Activated T-cell treated with anti-CD3 and anti-CD28 coated beads, Interleukin-2, amount 50 U/mL, for 24 hours (primary cell): ENCODE measurements at regions not wholly inside any gene's neighbourhood (a gene's known extent, or its start where the extent isn't known, plus 50 kb on each side); places are given as distances from the start of the nearest gene placed in this dataset.
"Not testable (repeated sequence)": the region's sequence is repeated elsewhere in the genome, so short reads cannot be mapped to it uniquely, and the experiment has no call there.

ENCODE experiments used
- DNase-seq: peaks from one replicate; pipeline ENCODE4 v3.0.0-alpha.2; 2020
- H3K27ac Mint-ChIP-seq: 2 replicates; pipeline ENCODE4 v1.8.0; 2020; ENCODE audit warnings: mild to moderate bottlenecking, mixed read lengths
- H3K27me3 Mint-ChIP-seq: 2 replicates; pipeline ENCODE4 v1.8.0; 2020; ENCODE audit warnings: mixed read lengths
- H3K36me3 Mint-ChIP-seq: 2 replicates; pipeline ENCODE4 v1.8.0; 2020; ENCODE audit warnings: low read depth, mixed read lengths
- H3K4me1 Mint-ChIP-seq: 2 replicates; pipeline ENCODE4 v1.8.0; 2020; ENCODE audit warnings: low read depth, mixed read lengths
- H3K4me3 Mint-ChIP-seq: 2 replicates; pipeline ENCODE4 v1.8.0; 2020; ENCODE audit warnings: mild to moderate bottlenecking, moderate library complexity, mixed read lengths
- H3K9me3 Mint-ChIP-seq: 2 replicates; pipeline ENCODE4 v1.8.0; 2020; ENCODE audit warnings: mixed read lengths

- H3K27me3 Mint-ChIP-seq = no peaks in the 10 kb centered on the region
- no peak overlapping the region for H3K27ac Mint-ChIP-seq
- no peak for DNase-seq
- peaks cover 29% of the 10 kb centered on the region for H3K9me3 Mint-ChIP-seq
- peaks cover 21% of the 10 kb centered on the region for H3K4me1 Mint-ChIP-seq
- H3K36me3 Mint-ChIP-seq = peaks cover 12% of the 10 kb centered on the region
- H3K4me3 Mint-ChIP-seq = no peak overlapping the region
Measured at GRCh38 chr7:106456329-106456728, 171.5 kb upstream of the NAMPT start.

- Mint-ChIP-seq H3K27me3 (peaks cover 1% of the 10 kb centered on the region), H3K36me3 (peaks cover 14% of the 10 kb centered on the region), H3K4me1 (peaks cover 29% of the 10 kb centered on the region), H3K27ac (no peak overlapping the region), H3K9me3 (peaks cover 30% of the 10 kb centered on the region), H3K4me3 (no peak overlapping the region)
- no peak for DNase-seq
Measured at GRCh38 chr7:106452031-106452851, 167.5 kb upstream of the NAMPT start.

GRCh38 chr7:106451171-106451570 is 166.4 kb upstream of the NAMPT start:
- H3K9me3 Mint-ChIP-seq = peaks cover 32% of the 10 kb centered on the region
- no peak overlapping the region for H3K27ac Mint-ChIP-seq
- peaks cover 29% of the 10 kb centered on the region for H3K4me1 Mint-ChIP-seq
- DNase-seq = no peak
- peaks cover 3% of the 10 kb centered on the region for H3K27me3 Mint-ChIP-seq
- H3K36me3 Mint-ChIP-seq = peaks cover 14% of the 10 kb centered on the region
- H3K4me3 Mint-ChIP-seq = no peak overlapping the region

GRCh38 chr7:106450716-106451115 is 165.9 kb upstream of the NAMPT start:
- no peak overlapping the region for H3K4me3 Mint-ChIP-seq
- DNase-seq = no peak
- H3K36me3 Mint-ChIP-seq = peaks cover 14% of the 10 kb centered on the region
- peaks cover 30% of the 10 kb centered on the region for H3K9me3 Mint-ChIP-seq
- peaks cover 4% of the 10 kb centered on the region for H3K27me3 Mint-ChIP-seq
- no peak overlapping the region for H3K27ac Mint-ChIP-seq
- H3K4me1 Mint-ChIP-seq = peaks cover 29% of the 10 kb centered on the region

DNA sequence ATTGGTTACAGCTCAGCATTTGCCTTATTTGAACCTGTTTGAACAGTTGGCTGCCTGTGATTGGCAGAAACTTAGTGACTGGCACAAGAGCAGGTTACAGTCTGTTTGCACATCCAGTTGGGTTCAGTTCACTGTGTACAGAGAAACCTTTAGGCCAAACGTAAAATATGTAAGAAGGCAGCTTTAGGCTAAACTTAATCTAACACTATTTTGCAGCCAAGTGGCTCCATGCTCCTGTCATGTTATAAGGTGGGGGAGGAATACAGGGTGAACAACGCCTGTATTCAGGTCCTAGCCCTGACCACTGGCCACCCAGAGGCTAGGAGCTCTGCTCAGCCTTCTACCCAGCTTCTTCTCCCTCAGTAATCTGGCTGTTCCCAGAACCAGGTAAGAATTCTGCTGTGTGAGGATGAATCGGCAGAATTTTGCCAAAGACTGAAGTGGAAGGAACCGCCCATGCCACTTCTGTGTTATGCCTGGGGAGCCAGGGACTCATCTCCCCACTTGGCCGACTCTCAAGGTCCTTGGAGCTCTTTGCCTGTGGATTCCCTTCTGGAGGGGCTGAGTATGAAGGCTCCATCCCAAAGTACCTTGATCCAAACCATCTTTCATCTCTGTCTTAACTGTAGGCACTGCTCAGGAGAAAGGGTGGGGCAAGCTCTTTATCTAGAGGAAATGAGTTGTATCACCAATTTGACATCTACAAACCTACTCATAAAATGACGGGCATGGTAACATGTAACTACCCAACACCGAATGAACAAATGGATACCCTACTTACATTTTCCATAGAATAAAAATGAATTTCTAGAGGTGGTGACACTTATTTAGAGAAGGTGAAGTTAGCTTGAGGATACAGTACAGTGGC is 164.4 kb upstream of the NAMPT start:
- peaks cover 30% of the 10 kb centered on the region for H3K9me3 Mint-ChIP-seq
- peaks cover 13% of the 10 kb centered on the region for H3K27me3 Mint-ChIP-seq
- peaks cover 29% of the 10 kb centered on the region for H3K4me1 Mint-ChIP-seq
- no peak overlapping the region for H3K4me3 Mint-ChIP-seq
- no peak for DNase-seq
- peaks cover 14% of the 10 kb centered on the region for H3K36me3 Mint-ChIP-seq
- H3K27ac Mint-ChIP-seq = peak overlapping the region; percentile 77

GRCh38 chr7:106448346-106448991 is 163.7 kb upstream of the NAMPT start:
- no peak overlapping the region for H3K4me3 Mint-ChIP-seq
- H3K27me3 Mint-ChIP-seq = peaks cover 15% of the 10 kb centered on the region
- peak overlapping the region; percentile 77 for H3K27ac Mint-ChIP-seq
- no peak for DNase-seq
- H3K36me3 Mint-ChIP-seq = peaks cover 14% of the 10 kb centered on the region
- H3K9me3 Mint-ChIP-seq = peaks cover 28% of the 10 kb centered on the region
- H3K4me1 Mint-ChIP-seq = peaks cover 29% of the 10 kb centered on the region

GRCh38 chr7:106447318-106447847 is 162.6 kb upstream of the NAMPT start:
- no peak for DNase-seq
- Mint-ChIP-seq H3K27me3 (peaks cover 24% of the 10 kb centered on the region), H3K9me3 (peaks cover 24% of the 10 kb centered on the region), H3K4me3 (no peak overlapping the region), H3K36me3 (peaks cover 14% of the 10 kb centered on the region), H3K27ac (no peak overlapping the region), H3K4me1 (peaks cover 33% of the 10 kb centered on the region)

DNA sequence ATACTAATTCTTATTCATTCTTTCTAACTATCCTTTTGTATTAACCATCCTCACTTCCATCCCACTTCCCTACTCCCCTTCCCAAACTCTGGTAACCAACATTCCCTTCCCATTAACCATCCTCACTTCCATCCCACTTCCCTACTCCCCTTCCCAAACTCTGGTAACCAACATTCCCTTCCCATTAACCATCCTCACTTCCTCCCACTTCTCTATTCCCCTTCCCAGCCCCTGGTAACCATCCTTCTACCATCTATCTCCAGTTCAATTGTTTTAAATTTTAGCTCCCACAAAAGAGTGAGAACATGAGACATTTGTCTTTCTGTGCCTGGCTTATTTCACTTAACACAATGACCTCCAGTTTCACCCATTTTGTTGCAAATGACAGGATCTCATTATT is 160.6 kb upstream of the NAMPT start:
- not testable (repeated sequence) for H3K36me3 Mint-ChIP-seq, H3K4me3 Mint-ChIP-seq, DNase-seq, H3K27ac Mint-ChIP-seq
- H3K9me3 Mint-ChIP-seq = peaks cover 10% of the 10 kb centered on the region
- H3K4me1 Mint-ChIP-seq = peaks cover 32% of the 10 kb centered on the region
- peaks cover 44% of the 10 kb centered on the region for H3K27me3 Mint-ChIP-seq

DNA sequence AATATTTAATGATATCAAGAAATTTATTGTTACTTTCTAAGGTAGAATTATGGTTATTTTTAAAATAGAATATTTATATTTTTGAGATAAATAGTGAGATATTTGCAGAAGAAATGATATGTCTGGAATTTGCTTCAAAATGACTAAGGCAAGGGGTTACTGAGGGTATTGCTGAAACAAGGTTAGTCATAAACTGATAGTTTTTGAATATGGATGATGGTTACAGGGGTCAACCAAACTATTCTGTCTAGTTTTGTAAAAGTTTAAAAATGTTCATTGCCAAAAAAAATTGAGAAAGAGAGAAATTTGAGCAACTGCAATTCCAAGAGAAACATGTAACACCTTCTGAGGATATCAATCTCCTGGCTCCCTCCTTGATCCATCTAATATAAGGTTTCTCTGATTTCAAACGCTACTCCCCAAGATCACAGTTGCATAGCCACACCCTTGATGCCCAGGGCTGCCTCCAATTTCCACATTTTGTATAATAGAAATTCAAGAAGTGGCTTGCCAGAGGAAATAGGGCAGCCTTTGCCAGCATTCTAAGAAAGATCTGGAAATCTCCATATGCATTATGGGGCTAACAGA is 159.4 kb upstream of the NAMPT start:
- H3K27ac Mint-ChIP-seq = no peak overlapping the region
- H3K4me3 Mint-ChIP-seq = no peak overlapping the region
- no peaks in the 10 kb centered on the region for H3K36me3 Mint-ChIP-seq
- H3K27me3 Mint-ChIP-seq = peaks cover 54% of the 10 kb centered on the region
- no peak for DNase-seq
- H3K9me3 Mint-ChIP-seq = peaks cover 6% of the 10 kb centered on the region
- H3K4me1 Mint-ChIP-seq = peaks cover 20% of the 10 kb centered on the region

GRCh38 chr7:106443156-106443555 is 158.4 kb upstream of the NAMPT start:
- peaks cover 62% of the 10 kb centered on the region for H3K27me3 Mint-ChIP-seq
- H3K36me3 Mint-ChIP-seq = no peaks in the 10 kb centered on the region

GRCh38 chr7:106442476-106442875 is 157.7 kb upstream of the NAMPT start:
- DNase-seq = no peak
- H3K27me3 Mint-ChIP-seq = peaks cover 66% of the 10 kb centered on the region
- H3K27ac Mint-ChIP-seq = no peak overlapping the region
- H3K4me3 Mint-ChIP-seq = no peak overlapping the region
- peaks cover 10% of the 10 kb centered on the region for H3K9me3 Mint-ChIP-seq
- H3K4me1 Mint-ChIP-seq = peaks cover 7% of the 10 kb centered on the region
- H3K36me3 Mint-ChIP-seq = no peaks in the 10 kb centered on the region

More at GRCh38 chr7:106443156-106443555, 158.4 kb upstream of the NAMPT start:
- peaks cover 10% of the 10 kb centered on the region for H3K4me1 Mint-ChIP-seq
- DNase-seq = no peak
- H3K27ac Mint-ChIP-seq = no peak overlapping the region
- peaks cover 8% of the 10 kb centered on the region for H3K9me3 Mint-ChIP-seq
- H3K4me3 Mint-ChIP-seq = no peak overlapping the region

DNA sequence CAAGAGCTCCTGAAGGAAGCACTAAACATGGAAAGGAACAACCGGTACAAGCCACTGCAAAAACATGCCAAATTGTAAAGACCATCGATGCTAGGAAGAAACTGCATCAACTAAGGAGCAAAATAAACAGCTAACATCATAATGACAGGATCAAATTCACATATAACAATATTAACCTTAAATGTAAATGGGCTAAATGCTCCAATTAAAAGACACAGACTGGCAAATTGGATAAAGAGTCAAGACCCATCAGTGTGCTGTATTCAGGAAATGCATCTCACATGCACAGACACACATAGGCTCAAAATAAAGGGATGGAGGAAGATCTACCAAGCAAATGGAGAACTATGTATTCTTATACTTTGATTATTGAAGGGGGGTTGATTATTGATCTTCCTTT is 156.6 kb upstream of the NAMPT start:
- not testable (repeated sequence) for H3K4me3 Mint-ChIP-seq, H3K36me3 Mint-ChIP-seq, H3K4me1 Mint-ChIP-seq, DNase-seq, H3K27ac Mint-ChIP-seq
- Mint-ChIP-seq H3K9me3 (peaks cover 11% of the 10 kb centered on the region), H3K27me3 (peaks cover 63% of the 10 kb centered on the region)

GRCh38 chr7:106436933-106437332 is 152.2 kb upstream of the NAMPT start:
- peaks cover 11% of the 10 kb centered on the region for H3K9me3 Mint-ChIP-seq
- not testable (repeated sequence) for H3K27ac Mint-ChIP-seq, H3K4me3 Mint-ChIP-seq, H3K36me3 Mint-ChIP-seq, DNase-seq
- H3K4me1 Mint-ChIP-seq = peaks cover 14% of the 10 kb centered on the region
- H3K27me3 Mint-ChIP-seq = peaks cover 56% of the 10 kb centered on the region

DNA sequence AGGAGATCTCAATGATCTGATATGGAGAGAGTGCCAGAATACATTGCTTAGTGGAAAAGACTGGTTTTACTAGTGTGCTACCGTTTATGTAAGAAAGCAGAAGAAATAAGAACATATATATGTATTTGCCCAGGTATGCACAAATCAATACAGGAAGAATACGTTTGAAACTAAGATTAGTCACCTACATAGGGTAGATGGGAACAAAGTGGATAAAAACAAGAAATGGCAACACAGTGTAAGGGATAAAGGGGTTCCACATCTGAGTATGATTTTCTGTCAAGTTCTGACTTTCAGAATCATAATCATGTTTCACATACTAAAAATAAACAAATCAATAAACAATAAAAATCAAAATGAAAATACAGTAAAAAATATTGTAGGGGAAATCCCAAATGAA is 148.6 kb upstream of the NAMPT start:
- DNase-seq = no peak
- Mint-ChIP-seq H3K4me3 (no peak overlapping the region), H3K4me1 (peaks cover 39% of the 10 kb centered on the region), H3K9me3 (peaks cover 6% of the 10 kb centered on the region), H3K27me3 (peaks cover 24% of the 10 kb centered on the region), H3K36me3 (no peaks in the 10 kb centered on the region), H3K27ac (no peak overlapping the region)
